ENCODE measurements at regions not wholly inside any gene's neighbourhood (a gene's known extent, or its start where the extent isn't known, plus 50 kb on each side); places are given as distances from the start of the nearest gene placed in this dataset.

GRCh38 chr14:65268594-65268993, 143.9 kb upstream of the FUT8 start:
- Histone ChIP-seq H3K9ac (ENCODE audit: low read depth, low read length) (no peak overlapping the region), H3K4me1 (ENCODE audit: insufficient read depth, low read length) (no peaks in the 10 kb centered on the region), H3K9me3 (ENCODE audit: insufficient read depth, low read depth, low read length) (no peaks in the 10 kb centered on the region), H3K4me3 (ENCODE audit: low read length) (no peak overlapping the region), H3K36me3 (ENCODE audit: insufficient read depth, low read length) (no peaks in the 10 kb centered on the region), H3K27me3 (ENCODE audit: insufficient read depth, low read length) (no peaks in the 10 kb centered on the region), H3K27ac (ENCODE audit: low read depth, low read length) (no peak overlapping the region)
- WGBS: 93% methylated on average over 5 of the region's 5 CpGs

GRCh38 chr14:65269732-65270131, 142.8 kb upstream of the FUT8 start:
- Histone ChIP-seq H3K9me3 (ENCODE audit: insufficient read depth, low read depth, low read length) (no peaks in the 10 kb centered on the region), H3K4me3 (ENCODE audit: low read length) (no peak overlapping the region), H3K27ac (ENCODE audit: low read depth, low read length) (no peak overlapping the region), H3K4me1 (ENCODE audit: insufficient read depth, low read length) (no peaks in the 10 kb centered on the region), H3K9ac (ENCODE audit: low read depth, low read length) (no peak overlapping the region), H3K36me3 (ENCODE audit: insufficient read depth, low read length) (no peaks in the 10 kb centered on the region), H3K27me3 (ENCODE audit: insufficient read depth, low read length) (no peaks in the 10 kb centered on the region)
- WGBS: 93% methylated on average over 1 of the region's 1 CpG

DNA sequence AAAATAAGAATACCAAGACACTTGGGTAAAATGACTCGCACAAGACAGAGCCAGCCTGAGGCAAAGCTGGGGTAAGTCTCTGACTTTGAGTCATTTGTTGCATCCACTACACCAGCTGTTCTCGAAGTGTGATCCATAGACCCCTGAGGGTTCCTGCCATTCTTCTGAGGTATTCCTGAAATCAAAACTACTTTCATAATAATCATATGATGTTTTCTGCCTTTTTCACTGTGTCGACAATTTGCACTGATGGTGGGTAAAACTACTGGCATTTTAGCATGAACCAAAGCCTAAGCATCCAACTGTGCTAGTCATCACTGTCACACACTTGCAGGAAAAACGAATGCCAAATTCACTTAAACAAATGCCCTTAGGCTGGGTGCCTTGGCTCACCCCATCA, 135.5 kb upstream of the FUT8 start:
- Histone ChIP-seq H3K27me3 (ENCODE audit: insufficient read depth, low read length) (no peaks in the 10 kb centered on the region), H3K9ac (ENCODE audit: low read depth, low read length) (no peak overlapping the region), H3K4me3 (ENCODE audit: low read length) (no peak overlapping the region), H3K27ac (ENCODE audit: low read depth, low read length) (no peak overlapping the region), H3K36me3 (ENCODE audit: insufficient read depth, low read length) (no peaks in the 10 kb centered on the region), H3K9me3 (ENCODE audit: insufficient read depth, low read depth, low read length) (no peaks in the 10 kb centered on the region), H3K4me1 (ENCODE audit: insufficient read depth, low read length) (peaks cover 20% of the 10 kb centered on the region; the same call in 1 of the 2 replicates)
- WGBS: 81% methylated on average over 4 of the region's 4 CpGs

DNA sequence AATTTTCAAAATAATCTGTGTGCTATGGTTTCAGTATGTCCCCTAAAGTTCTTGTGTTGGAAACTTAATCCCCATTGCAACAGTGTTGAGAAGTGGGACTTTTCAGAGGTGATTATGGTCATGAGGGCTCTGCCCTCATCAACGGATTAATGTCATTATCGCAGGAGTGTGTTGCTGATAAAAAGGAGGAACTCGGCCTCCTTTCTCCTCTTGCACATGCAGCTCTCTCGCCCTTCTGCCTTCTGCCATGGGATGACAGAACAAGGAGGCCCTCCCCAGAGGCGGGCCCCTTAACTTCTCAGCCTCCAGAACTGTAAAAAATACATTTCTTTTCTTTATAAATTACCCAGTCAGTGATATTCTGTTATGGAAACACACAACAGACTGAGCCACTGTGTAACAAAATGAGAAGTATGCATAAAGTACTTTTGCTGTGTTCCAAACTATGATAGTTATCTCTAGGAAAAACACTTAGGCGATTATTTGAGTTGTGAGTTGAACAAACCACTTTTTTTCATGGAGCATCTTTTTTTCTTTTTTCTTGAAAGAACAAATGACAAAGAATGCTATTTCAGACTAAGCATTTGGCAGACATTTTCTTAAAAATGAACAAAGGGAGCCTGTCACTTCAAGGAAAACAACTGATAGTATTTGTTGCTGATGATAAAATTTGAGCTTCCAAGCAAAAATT, 134.8 kb upstream of the FUT8 start:
- peaks cover 27% of the 10 kb centered on the region for H3K4me1 ChIP-seq (ENCODE audit: insufficient read depth, low read length)
- WGBS: 90% methylated on average over 6 of the region's 6 CpGs

GRCh38 chr14:65278589-65278988, 133.9 kb upstream of the FUT8 start:
- H3K27ac ChIP-seq (ENCODE audit: low read depth, low read length): no peak overlapping the region
- H3K4me3 ChIP-seq (ENCODE audit: low read length): no peak overlapping the region
- 93% methylated on average over 3 of the region's 4 CpGs for WGBS
- H3K27me3 ChIP-seq (ENCODE audit: insufficient read depth, low read length): no peaks in the 10 kb centered on the region
- H3K36me3 ChIP-seq (ENCODE audit: insufficient read depth, low read length): no peaks in the 10 kb centered on the region
- H3K9ac ChIP-seq (ENCODE audit: low read depth, low read length): no peak overlapping the region
- H3K9me3 ChIP-seq (ENCODE audit: insufficient read depth, low read depth, low read length): no peaks in the 10 kb centered on the region
- peaks cover 35% of the 10 kb centered on the region for H3K4me1 ChIP-seq (ENCODE audit: insufficient read depth, low read length)

More for the DNA sequence above, 134.8 kb upstream of the FUT8 start:
- H3K36me3 ChIP-seq (ENCODE audit: insufficient read depth, low read length): no peaks in the 10 kb centered on the region
- no peak overlapping the region for H3K4me3 ChIP-seq (ENCODE audit: low read length)
- H3K9me3 ChIP-seq (ENCODE audit: insufficient read depth, low read depth, low read length): no peaks in the 10 kb centered on the region
- H3K9ac ChIP-seq (ENCODE audit: low read depth, low read length): no peak overlapping the region
- H3K27me3 ChIP-seq (ENCODE audit: insufficient read depth, low read length): no peaks in the 10 kb centered on the region
- no peak overlapping the region for H3K27ac ChIP-seq (ENCODE audit: low read depth, low read length)

DNA sequence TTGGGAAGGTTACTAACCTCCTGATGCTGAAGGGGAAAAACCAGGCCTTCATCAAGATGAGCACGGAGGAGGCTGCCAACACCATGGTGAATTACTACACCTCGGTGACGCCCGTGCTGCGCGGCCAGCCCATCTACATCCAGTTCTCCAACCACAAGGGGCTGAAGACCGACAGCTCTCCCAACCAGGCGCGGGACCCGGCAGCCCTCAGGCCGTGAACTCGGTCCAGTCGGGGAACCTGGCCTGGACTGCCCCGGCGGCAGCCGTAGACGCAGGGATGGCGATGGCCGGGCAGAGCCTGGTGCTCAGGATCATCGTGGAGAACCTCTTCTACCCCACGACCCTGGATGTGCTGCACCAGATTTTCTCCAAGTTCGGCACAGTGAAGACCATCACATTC, 133.0 kb upstream of the FUT8 start:
- 94% methylated on average over 22 of the region's 22 CpGs for WGBS
- H3K9me3 ChIP-seq (ENCODE audit: insufficient read depth, low read depth, low read length): no peaks in the 10 kb centered on the region

GRCh38 chr14:65279958-65280357, 132.6 kb upstream of the FUT8 start:
- Histone ChIP-seq H3K9ac (ENCODE audit: low read depth, low read length) (no peak overlapping the region), H3K36me3 (ENCODE audit: insufficient read depth, low read length) (no peaks in the 10 kb centered on the region), H3K27me3 (ENCODE audit: insufficient read depth, low read length) (no peaks in the 10 kb centered on the region), H3K9me3 (ENCODE audit: insufficient read depth, low read depth, low read length) (no peaks in the 10 kb centered on the region), H3K4me1 (ENCODE audit: insufficient read depth, low read length) (peaks cover 36% of the 10 kb centered on the region), H3K27ac (ENCODE audit: low read depth, low read length) (no peak overlapping the region), H3K4me3 (ENCODE audit: low read length) (no peak overlapping the region)
- WGBS: 94% methylated on average over 25 of the region's 25 CpGs

More for the DNA sequence above, 133.0 kb upstream of the FUT8 start:
- Histone ChIP-seq H3K36me3 (ENCODE audit: insufficient read depth, low read length) (no peaks in the 10 kb centered on the region), H3K4me1 (ENCODE audit: insufficient read depth, low read length) (peaks cover 36% of the 10 kb centered on the region), H3K27ac (ENCODE audit: low read depth, low read length) (no peak overlapping the region), H3K9ac (ENCODE audit: low read depth, low read length) (no peak overlapping the region), H3K4me3 (ENCODE audit: low read length) (no peak overlapping the region), H3K27me3 (ENCODE audit: insufficient read depth, low read length) (no peaks in the 10 kb centered on the region)

DNA sequence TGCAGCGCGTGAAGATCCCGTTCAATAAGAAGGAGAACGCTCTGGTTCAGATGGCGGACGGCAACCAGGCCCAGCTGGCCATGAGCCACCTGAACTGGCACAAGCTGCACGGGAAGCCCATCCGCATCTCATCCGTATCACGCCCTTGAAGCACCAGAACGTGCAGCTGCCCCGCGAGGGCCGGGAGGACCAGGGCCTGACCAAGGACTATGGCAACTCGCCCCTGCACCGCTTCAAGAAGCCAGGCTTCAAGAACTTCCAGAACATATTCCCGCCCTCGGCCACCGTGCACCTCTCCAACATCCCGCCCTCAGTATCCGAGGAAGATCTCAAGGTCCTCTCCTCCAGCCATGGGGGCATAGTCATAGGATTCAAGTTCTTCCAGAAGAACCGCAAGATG, 131.9 kb upstream of the FUT8 start:
- H3K4me3 ChIP-seq (ENCODE audit: low read length): no peak overlapping the region
- no peaks in the 10 kb centered on the region for H3K9me3 ChIP-seq (ENCODE audit: insufficient read depth, low read depth, low read length)
- H3K4me1 ChIP-seq (ENCODE audit: insufficient read depth, low read length): peaks cover 36% of the 10 kb centered on the region
- no peak overlapping the region for H3K27ac ChIP-seq (ENCODE audit: low read depth, low read length)
- H3K27me3 ChIP-seq (ENCODE audit: insufficient read depth, low read length): no peaks in the 10 kb centered on the region
- H3K9ac ChIP-seq (ENCODE audit: low read depth, low read length): no peak overlapping the region
- no peaks in the 10 kb centered on the region for H3K36me3 ChIP-seq (ENCODE audit: insufficient read depth, low read length)
- WGBS: 97% methylated on average over 22 of the region's 22 CpGs

DNA sequence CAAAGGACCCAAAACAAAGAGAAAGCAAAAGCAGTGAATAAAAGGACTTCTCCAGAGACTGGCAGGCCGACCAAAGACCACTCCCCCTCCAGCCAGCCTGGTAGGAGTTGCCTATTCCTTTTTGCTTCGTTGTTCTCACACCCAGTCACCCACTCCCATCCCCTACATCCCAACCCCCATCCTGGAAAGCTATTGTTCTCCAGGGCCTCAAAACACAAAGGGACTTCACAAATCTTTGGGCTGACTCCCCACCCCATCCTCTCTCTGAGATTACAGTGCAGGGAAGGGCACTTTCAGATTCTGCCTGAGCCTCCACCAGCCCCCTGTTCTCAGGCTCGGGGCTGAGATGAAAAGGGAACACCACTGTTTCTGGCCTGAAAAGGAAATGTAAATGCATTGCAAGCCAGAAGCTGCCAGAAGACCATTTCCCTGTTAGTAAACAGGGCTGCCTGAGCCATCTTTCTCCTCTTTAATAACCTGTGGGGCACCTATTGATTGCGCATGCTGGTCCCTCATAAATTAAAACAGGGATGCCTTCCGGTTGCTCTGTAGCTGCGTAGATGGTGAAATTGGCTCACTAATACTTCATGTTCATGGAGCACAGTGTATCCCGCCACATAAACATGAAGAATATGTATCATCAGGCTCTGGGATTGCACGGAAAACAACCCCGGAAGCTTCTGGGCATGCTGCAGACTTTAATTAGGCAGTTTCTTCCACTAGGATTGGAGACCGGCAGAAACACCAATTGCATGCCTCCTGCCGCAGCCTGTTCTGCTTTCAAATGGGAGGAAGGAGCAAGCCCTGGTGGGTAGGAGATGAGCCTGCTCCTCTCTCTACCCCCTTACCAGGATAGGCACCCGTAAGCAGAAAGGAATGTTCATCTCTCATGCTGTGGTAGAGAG, 130.3 kb upstream of the FUT8 start:
- WGBS: 35% methylated on average over 11 of the region's 12 CpGs
- peak overlapping the region; percentile 94 for H3K27ac ChIP-seq (ENCODE audit: low read depth, low read length)

DNA sequence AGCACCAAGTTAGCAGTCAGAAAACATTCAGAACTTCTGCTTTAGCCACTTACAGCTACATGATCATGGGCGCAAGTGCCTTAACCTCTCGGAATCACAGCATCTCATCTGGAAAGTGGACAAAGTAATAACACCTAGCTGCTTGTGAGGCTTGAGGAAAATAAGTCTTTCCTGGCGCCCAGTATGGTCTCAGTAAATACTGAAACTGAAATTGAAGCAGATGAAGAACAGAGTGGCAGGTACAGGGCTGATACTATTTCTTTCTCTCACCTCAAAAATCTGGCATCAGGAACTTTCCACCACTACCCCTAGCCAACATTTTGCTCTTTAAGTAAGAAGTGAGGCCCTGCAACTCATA, 129.7 kb upstream of the FUT8 start:
- Histone ChIP-seq H3K9me3 (ENCODE audit: insufficient read depth, low read depth, low read length) (no peaks in the 10 kb centered on the region), H3K27ac (ENCODE audit: low read depth, low read length) (peak overlapping the region; percentile 94), H3K9ac (ENCODE audit: low read depth, low read length) (peak overlapping the region; percentile 70; the same call in 1 of the 2 replicates), H3K36me3 (ENCODE audit: insufficient read depth, low read length) (no peaks in the 10 kb centered on the region), H3K4me1 (ENCODE audit: insufficient read depth, low read length) (peaks cover 21% of the 10 kb centered on the region), H3K27me3 (ENCODE audit: insufficient read depth, low read length) (no peaks in the 10 kb centered on the region), H3K4me3 (ENCODE audit: low read length) (peak overlapping the region; percentile 26)
- WGBS: 86% methylated on average over 3 of the region's 3 CpGs

More for the DNA sequence above, 130.3 kb upstream of the FUT8 start:
- Histone ChIP-seq H3K4me1 (ENCODE audit: insufficient read depth, low read length) (peaks cover 26% of the 10 kb centered on the region), H3K9me3 (ENCODE audit: insufficient read depth, low read depth, low read length) (no peaks in the 10 kb centered on the region), H3K36me3 (ENCODE audit: insufficient read depth, low read length) (no peaks in the 10 kb centered on the region), H3K4me3 (ENCODE audit: low read length) (peak overlapping the region; percentile 26), H3K27me3 (ENCODE audit: insufficient read depth, low read length) (no peaks in the 10 kb centered on the region), H3K9ac (ENCODE audit: low read depth, low read length) (peak overlapping the region; percentile 70)

DNA sequence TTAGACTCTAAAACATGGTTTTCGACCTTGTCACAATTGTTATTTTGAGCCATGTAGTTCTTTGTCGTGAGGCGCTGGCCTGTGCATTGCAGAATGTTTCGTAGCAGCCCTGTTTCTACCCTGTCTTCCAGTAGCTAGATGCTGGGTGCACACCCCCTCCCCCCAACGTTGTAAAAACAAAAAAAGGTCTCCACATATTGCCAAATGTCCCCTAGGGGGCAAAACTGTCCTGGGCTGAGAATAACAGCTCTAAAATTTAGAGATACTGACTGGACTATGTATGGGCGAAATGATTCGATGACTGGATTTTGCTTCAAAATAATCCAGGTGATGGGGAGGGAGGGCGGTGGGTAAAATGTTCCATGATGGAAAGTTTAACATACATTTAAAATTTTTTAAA, 126.1 kb upstream of the FUT8 start:
- no peak overlapping the region for H3K4me3 ChIP-seq (ENCODE audit: low read length)
- no peaks in the 10 kb centered on the region for H3K36me3 ChIP-seq (ENCODE audit: insufficient read depth, low read length)
- H3K27ac ChIP-seq (ENCODE audit: low read depth, low read length): no peak overlapping the region
- no peaks in the 10 kb centered on the region for H3K9me3 ChIP-seq (ENCODE audit: insufficient read depth, low read depth, low read length)
- H3K4me1 ChIP-seq (ENCODE audit: insufficient read depth, low read length): peaks cover 20% of the 10 kb centered on the region
- 84% methylated on average over 8 of the region's 8 CpGs for WGBS
- no peak overlapping the region for H3K9ac ChIP-seq (ENCODE audit: low read depth, low read length)
- H3K27me3 ChIP-seq (ENCODE audit: insufficient read depth, low read length): no peaks in the 10 kb centered on the region

Measured in HUES64 (cell line).